HEK293T (cell line): ENCODE measurements at regions not wholly inside any gene's neighbourhood (a gene's known extent, or its start where the extent isn't known, plus 50 kb on each side); places are given as distances from the start of the nearest gene placed in this dataset.
"Not testable (repeated sequence)": the region's sequence is repeated elsewhere in the genome, so short reads cannot be mapped to it uniquely, and the experiment has no call there.

Experiments
- SP1 ChIP-seq: fragments of 450-650 bp; IDR thresholded peaks from 2 replicates; pipeline ENCODE4 v1.6.1; 2017
- SUZ12 ChIP-seq: fragments of 450-650 bp; IDR thresholded peaks from 2 replicates; pipeline ENCODE4 v1.6.1; 2016; ENCODE audit warnings: mild to moderate bottlenecking

GRCh38 chr6:112955743-112956142, 608.6 kb downstream of the RFPL4B start:
- not testable (repeated sequence) for TF ChIP-seq SUZ12, SP1
